ENCODE measurements at regions not wholly inside any gene's neighbourhood (a gene's known extent, or its start where the extent isn't known, plus 50 kb on each side); places are given as distances from the start of the nearest gene placed in this dataset.

GRCh38 chr3:153855772-153856171, 265.4 kb upstream of the ARHGEF26 start:
- no peak for DNase-seq (ENCODE audit: low read depth in 2 of 2)
- no peak overlapping the region for H3K27ac ChIP-seq (ENCODE audit: insufficient read depth, low read length)
- H3K4me1 ChIP-seq (ENCODE audit: control insufficient read depth, extremely low read depth, insufficient read depth, low read length), result no peaks in the 10 kb centered on the region
- no peaks in the 10 kb centered on the region for H3K36me3 ChIP-seq (ENCODE audit: control insufficient read depth, insufficient read depth, low read length)
- no peak overlapping the region for H2AFZ ChIP-seq (ENCODE audit: low read length)
- H3K9me3 ChIP-seq (ENCODE audit: control insufficient read depth, insufficient read depth, low read depth, low read length), result no peaks in the 10 kb centered on the region
- H4K20me1 ChIP-seq (ENCODE audit: control insufficient read depth, extremely low read depth, insufficient read depth, low read length), result no peaks in the 10 kb centered on the region
- no peak overlapping the region for H3K4me2 ChIP-seq (ENCODE audit: extremely low read depth, insufficient read depth, low read length)
- H3K9ac ChIP-seq (ENCODE audit: insufficient read depth, low read length), result no peak overlapping the region
- H3K4me3 ChIP-seq (replicated peaks in 1 of 4; ENCODE audit: control extremely low read depth in 1 of 4, insufficient read depth in 1 of 4, low read depth in 3 of 4, low read length in 4 of 4), result no peak overlapping the region
- no peak for TF ChIP-seq CTCF (conservative IDR thresholded peaks at IDR 0.05 in 1 of 2, IDR thresholded peaks at IDR 0.05 in 1 of 2; ENCODE audit: low read depth in 1 of 2, low read length in 2 of 2)
- TF ChIP-seq EZH2 (IDR thresholded peaks at IDR 0.05; ENCODE audit: low read length, missing control alignments), result no peak
- no peaks in the 10 kb centered on the region for H3K27me3 ChIP-seq (ENCODE audit: control insufficient read depth, insufficient read depth, low read length)
- no peaks in the 10 kb centered on the region for H3K79me2 ChIP-seq (ENCODE audit: control insufficient read depth, insufficient read depth, low read length)

- no peaks in the 10 kb centered on the region for H3K79me2 ChIP-seq (ENCODE audit: control insufficient read depth, insufficient read depth, low read length)
- no peaks in the 10 kb centered on the region for H3K27me3 ChIP-seq (ENCODE audit: control insufficient read depth, insufficient read depth, low read length)
- no peak overlapping the region for H2AFZ ChIP-seq (ENCODE audit: low read length)
- H3K9ac ChIP-seq (ENCODE audit: insufficient read depth, low read length), result no peak overlapping the region
- DNase-seq (ENCODE audit: low read depth in 2 of 2), result peak in 1 of 2 donors; percentile 31
- no peak for TF ChIP-seq EZH2 (IDR thresholded peaks at IDR 0.05; ENCODE audit: low read length, missing control alignments)
- TF ChIP-seq CTCF (conservative IDR thresholded peaks at IDR 0.05 in 1 of 2, IDR thresholded peaks at IDR 0.05 in 1 of 2; ENCODE audit: low read depth in 1 of 2, low read length in 2 of 2), result no peak
- no peak overlapping the region for H3K4me2 ChIP-seq (ENCODE audit: extremely low read depth, insufficient read depth, low read length)
- H4K20me1 ChIP-seq (ENCODE audit: control insufficient read depth, extremely low read depth, insufficient read depth, low read length), result no peaks in the 10 kb centered on the region
- H3K27ac ChIP-seq (ENCODE audit: insufficient read depth, low read length), result no peak overlapping the region
- no peaks in the 10 kb centered on the region for H3K36me3 ChIP-seq (ENCODE audit: control insufficient read depth, insufficient read depth, low read length)
- no peak overlapping the region for H3K4me3 ChIP-seq (replicated peaks in 1 of 4; ENCODE audit: control extremely low read depth in 1 of 4, insufficient read depth in 1 of 4, low read depth in 3 of 4, low read length in 4 of 4)
- H3K4me1 ChIP-seq (ENCODE audit: control insufficient read depth, extremely low read depth, insufficient read depth, low read length), result no peaks in the 10 kb centered on the region
- no peaks in the 10 kb centered on the region for H3K9me3 ChIP-seq (ENCODE audit: control insufficient read depth, insufficient read depth, low read depth, low read length)
Measured at GRCh38 chr3:153856932-153857331, 264.3 kb upstream of the ARHGEF26 start.

GRCh38 chr3:153864793-153865192, 256.4 kb upstream of the ARHGEF26 start:
- H3K36me3 ChIP-seq (ENCODE audit: control insufficient read depth, insufficient read depth, low read length), result no peaks in the 10 kb centered on the region
- H4K20me1 ChIP-seq (ENCODE audit: control insufficient read depth, extremely low read depth, insufficient read depth, low read length), result no peaks in the 10 kb centered on the region
- no peaks in the 10 kb centered on the region for H3K79me2 ChIP-seq (ENCODE audit: control insufficient read depth, insufficient read depth, low read length)
- H3K9ac ChIP-seq (ENCODE audit: insufficient read depth, low read length), result no peak overlapping the region
- no peak overlapping the region for H2AFZ ChIP-seq (ENCODE audit: low read length)
- H3K27ac ChIP-seq (ENCODE audit: insufficient read depth, low read length), result no peak overlapping the region
- TF ChIP-seq CTCF (conservative IDR thresholded peaks at IDR 0.05 in 1 of 2, IDR thresholded peaks at IDR 0.05 in 1 of 2; ENCODE audit: low read depth in 1 of 2, low read length in 2 of 2) (no peak), EZH2 (IDR thresholded peaks at IDR 0.05; ENCODE audit: low read length, missing control alignments) (no peak)
- H3K4me1 ChIP-seq (ENCODE audit: control insufficient read depth, extremely low read depth, insufficient read depth, low read length), result no peaks in the 10 kb centered on the region
- no peak overlapping the region for H3K4me2 ChIP-seq (ENCODE audit: extremely low read depth, insufficient read depth, low read length)
- no peaks in the 10 kb centered on the region for H3K27me3 ChIP-seq (ENCODE audit: control insufficient read depth, insufficient read depth, low read length)
- no peaks in the 10 kb centered on the region for H3K9me3 ChIP-seq (ENCODE audit: control insufficient read depth, insufficient read depth, low read depth, low read length)
- no peak overlapping the region for H3K4me3 ChIP-seq (replicated peaks in 1 of 4; ENCODE audit: control extremely low read depth in 1 of 4, insufficient read depth in 1 of 4, low read depth in 3 of 4, low read length in 4 of 4)
- DNase-seq (ENCODE audit: low read depth in 2 of 2), result no peak

Measured in fibroblast of lung (primary cell).